ENCODE measurements at regions not wholly inside any gene's neighbourhood (a gene's known extent, or its start where the extent isn't known, plus 50 kb on each side); places are given as distances from the start of the nearest gene placed in this dataset.
"Not testable (repeated sequence)": the region's sequence is repeated elsewhere in the genome, so short reads cannot be mapped to it uniquely, and the experiment has no call there.

DNA sequence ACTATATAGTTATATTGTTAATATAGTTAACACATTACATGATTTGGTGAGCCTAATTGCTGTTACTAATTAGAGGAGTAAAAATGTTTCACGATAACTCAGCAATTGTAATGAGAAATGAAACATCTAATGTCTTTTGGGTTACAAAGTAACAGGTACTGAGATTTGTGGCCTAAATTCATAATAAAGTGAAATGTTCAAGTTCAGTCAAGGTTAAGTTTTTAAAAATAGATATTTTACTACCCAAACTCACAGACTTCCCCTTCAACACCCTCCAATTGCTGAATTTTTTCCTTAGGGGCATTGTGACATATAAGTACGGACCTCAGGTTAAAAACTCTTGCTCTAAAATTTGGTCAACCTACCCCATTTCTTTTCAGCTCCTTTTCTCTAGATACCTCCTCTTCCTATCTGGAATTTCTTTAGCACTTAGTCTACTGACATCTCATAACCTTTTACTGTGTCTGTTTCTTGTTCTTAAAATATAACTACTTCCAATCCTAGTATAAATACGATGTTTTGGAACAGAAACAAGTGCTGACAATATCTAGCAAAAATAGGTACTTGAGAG is 112.3 kb upstream of the PRSS16 start:
- DNase-seq (ENCODE audit: low read depth in 2 of 2): no peak

DNA sequence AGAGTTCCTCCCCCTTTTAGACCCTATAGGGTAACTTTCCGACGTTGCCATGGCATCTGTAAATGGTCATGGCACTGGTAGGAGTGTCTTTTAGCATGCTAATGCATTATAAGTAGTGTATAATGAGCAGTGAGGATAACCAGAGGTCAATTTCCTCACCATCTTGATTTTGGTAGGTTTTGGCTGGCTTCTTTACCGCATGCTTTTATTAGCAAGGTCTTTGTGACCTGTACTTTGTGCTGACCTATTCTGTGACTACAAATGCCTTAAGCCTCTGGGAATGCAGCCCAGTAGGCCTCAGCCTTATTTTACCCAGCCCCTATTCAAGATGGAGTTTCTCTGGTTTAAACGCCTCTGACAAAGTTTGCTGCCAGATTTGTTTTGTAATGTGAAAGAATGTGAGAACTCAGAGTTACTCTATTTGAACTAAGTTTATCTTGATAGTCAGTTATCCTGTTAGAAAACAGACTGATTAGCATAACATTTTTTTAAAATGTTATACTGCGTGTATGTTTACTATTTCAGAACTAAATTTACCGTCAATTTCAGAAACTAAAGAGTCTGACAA is 111.3 kb upstream of the PRSS16 start:
- no peak for DNase-seq (ENCODE audit: low read depth in 2 of 2)

GRCh38 chr6:27136978-27137814 is 110.3 kb upstream of the PRSS16 start:
- DNase-seq (ENCODE audit: low read depth in 2 of 2): no peak

DNA sequence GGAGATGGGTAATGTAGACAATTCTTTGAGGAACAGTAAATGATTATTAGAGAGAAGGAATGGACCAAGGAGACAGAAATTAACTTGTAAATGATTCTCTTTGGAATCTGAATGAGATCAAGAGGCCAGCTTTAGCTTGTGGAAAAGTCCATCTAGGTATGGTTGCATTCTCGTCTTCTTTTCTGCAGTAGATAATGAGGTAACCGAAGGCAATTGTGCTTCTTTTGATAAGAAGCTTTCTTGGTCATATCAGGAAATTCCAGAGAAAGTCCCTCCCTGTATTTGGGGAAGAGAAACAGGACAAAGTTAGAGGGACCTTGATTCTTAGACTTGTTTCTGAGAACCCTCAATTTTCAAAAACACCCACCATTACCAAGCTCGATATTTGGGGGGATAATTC is 109.1 kb upstream of the PRSS16 start:
- DNase-seq (ENCODE audit: low read depth in 2 of 2): no peak

- no peak for DNase-seq (ENCODE audit: low read depth in 2 of 2)
These were observed 108.4 kb upstream of the PRSS16 start for GRCh38 chr6:27138837-27139755.

DNA sequence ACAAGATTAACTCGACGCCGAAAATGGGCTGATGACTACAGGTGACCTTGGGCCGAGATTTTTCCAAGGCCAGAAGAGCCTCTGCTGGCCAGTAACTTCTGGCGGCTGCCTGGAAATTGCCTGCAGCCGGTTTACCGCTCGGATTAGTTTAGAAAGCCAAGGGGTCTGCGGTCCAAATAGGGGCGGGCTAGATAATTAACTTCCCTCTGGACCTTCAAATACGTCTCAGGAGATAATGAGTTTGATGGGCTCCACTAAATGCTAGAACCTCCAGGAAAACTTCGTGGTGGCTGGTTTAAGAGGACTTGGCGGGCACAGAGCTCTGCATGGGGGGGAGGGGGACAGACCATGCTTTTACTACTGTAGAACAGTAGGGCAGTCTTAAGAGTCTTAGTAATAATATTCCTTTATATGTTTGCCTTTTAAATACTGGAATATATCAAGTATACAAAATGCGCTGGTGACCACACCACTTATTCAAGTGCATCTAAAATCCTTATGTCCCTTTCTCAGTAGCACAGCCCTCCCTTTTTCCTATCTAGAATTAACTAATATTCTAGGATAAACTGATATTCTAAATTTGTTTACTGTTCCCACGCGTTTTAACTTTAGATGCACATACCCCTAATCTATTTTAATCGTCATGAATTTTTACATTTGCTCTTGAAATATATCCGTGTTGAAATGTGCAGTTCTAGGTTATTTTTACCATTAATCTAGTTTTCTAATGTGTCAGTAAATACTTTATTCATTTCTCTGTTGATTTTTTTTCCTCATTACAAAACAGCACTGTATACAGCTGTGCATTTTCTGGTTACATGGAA is 107.5 kb upstream of the PRSS16 start:
- DNase-seq (ENCODE audit: low read depth in 2 of 2): no peak

- no peak for DNase-seq (ENCODE audit: low read depth in 2 of 2)
These were observed 106.4 kb upstream of the PRSS16 start for GRCh38 chr6:27140999-27141528.

- no peak for DNase-seq (ENCODE audit: low read depth in 2 of 2)
These were observed 105.9 kb upstream of the PRSS16 start for GRCh38 chr6:27141529-27142015.

- DNase-seq (ENCODE audit: low read depth in 2 of 2): not testable (repeated sequence)
These were observed 104.5 kb upstream of the PRSS16 start for GRCh38 chr6:27143020-27143388.

DNA sequence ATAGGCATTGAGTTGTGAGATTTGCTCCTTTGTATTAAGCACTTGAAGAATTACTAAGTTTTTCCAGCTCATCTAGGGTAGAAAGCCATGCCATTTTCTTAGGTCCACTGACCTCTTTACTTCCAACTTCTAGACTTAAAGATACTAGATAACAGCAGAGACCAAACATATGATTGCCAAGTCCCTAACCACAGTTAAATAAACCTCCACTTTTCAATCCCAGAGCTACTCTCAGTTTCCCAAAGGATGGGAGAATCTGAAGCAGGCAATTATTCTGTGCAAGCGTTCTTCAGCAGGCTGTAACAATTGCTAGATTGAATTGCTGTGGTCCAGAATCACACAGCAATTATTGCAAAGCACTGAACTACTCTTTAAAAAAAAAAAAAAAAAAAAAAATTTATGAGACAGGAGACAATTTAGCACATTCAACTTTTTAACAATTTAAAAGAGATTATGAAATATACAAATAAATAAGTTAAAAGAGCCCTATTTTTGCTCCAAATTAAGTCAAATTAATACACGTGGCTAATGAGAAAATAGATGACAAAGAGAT is 104.0 kb upstream of the PRSS16 start:
- DNase-seq (ENCODE audit: low read depth in 2 of 2): no peak

DNA sequence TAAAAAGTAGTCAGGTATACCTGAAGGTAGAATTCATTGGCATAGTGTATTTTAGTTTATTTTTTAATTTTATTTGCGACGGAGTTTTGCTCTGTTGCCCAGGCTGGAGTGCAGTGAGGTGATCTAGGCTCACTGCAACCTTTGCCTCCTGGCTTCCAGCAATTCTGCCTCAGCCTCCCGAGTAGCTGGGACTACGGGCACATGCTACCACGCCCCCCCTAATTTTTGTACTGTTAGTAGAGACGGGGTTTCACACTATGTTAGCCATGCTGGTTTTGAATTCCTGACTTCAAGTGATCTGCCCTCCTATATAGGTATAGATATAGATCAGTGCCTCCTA is 102.8 kb upstream of the PRSS16 start:
- no peak for DNase-seq (ENCODE audit: low read depth in 2 of 2)

GRCh38 chr6:27145731-27146455 is 101.6 kb upstream of the PRSS16 start:
- no peak for DNase-seq (ENCODE audit: low read depth in 2 of 2)

- not testable (repeated sequence) for DNase-seq (ENCODE audit: low read depth in 2 of 2)
These were observed 101.1 kb upstream of the PRSS16 start for GRCh38 chr6:27146456-27146705.

GRCh38 chr6:27146706-27147505 is 100.6 kb upstream of the PRSS16 start:
- DNase-seq (ENCODE audit: low read depth in 2 of 2): no peak

DNA sequence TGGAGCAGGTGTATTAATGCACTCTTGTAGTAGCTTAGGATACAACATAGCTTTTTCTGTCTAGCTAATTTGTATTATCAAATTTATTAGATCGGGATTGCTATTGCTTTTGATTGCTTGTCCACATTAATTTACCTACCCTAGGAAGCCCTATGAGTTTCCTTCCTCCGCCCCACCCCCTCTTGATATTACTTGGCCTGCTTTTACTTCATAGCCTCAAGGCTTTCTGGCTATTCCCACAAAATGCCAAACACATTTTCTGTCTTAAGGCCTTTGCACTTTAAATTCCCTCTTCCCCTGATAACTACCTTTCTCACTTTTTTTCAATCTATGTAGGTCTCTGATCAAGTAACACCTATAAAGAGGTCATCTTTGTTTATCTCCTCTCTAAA is 99.1 kb upstream of the PRSS16 start:
- no peak for DNase-seq (ENCODE audit: low read depth in 2 of 2)

DNA sequence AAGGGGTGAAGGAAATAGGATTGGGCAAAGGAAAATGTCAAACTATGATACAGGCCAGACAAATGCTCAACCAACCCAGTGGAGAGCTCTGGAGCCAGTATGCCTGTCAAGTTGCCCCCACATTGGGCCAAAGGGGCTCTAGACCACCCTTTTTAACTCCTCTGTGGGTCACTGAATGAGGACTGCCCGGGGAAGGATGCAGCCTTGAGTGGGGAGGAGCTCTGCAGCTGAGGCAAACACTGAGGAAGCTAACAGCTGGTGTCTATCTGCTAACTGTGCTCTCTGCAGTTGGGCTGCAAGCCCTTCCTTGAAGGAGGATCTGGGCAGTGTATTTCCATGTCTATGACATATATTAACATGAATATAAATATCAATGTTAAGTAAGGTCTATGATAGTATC is 98.4 kb upstream of the PRSS16 start:
- no peak for DNase-seq (ENCODE audit: low read depth in 2 of 2)

- DNase-seq (ENCODE audit: low read depth in 2 of 2): no peak
These were observed 92.8 kb upstream of the PRSS16 start for GRCh38 chr6:27154696-27155095.

DNA sequence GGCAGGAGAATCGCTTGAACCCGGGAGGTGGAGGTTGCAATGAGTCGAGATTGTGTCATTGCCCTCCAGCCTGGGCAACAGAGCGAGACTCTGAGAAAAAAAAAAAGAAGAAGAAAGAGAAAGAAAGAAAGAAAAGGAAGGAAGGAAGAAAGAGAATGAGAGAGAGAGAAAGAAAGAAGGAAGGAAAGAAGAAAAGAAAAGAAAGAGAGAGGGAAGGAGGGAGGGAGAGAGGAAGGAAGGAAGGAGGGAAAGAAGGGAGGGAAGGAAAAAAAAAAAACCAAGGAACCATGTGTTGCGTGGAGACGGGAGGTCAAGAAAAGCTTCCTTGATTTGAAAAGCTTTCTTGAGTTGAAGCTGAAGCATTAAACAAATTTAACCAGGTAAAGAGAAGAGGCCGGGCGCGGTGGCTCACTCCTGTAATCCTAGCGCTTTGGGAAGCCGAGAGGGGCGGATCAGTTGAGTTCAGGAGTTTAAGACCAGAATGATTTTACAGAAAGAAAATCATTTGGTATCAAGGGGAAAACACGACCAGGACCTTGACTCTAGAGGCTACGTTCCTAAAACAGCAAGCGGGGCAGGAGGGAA is 90.5 kb upstream of the PRSS16 start:
- DNase-seq (ENCODE audit: low read depth in 2 of 2): no peak

Measured in stimulated activated CD4-positive, alpha-beta T cell treated with anti-CD3 and anti-CD28 coated beads, Interleukin-1b, Interleukin-23, amount 100 ng/mL, for 1 hour (primary cell).